VCaP (cell line): ENCODE measurements at regions not wholly inside any gene's neighbourhood (a gene's known extent, or its start where the extent isn't known, plus 50 kb on each side); places are given as distances from the start of the nearest gene placed in this dataset.
A peak's percentile ranks its signal among the peaks of the same experiment; 100 is the strongest.

Experiments
- H3K27ac ChIP-seq: fragments of 450-650 bp; 2 replicates; pipeline ENCODE4 v1.5.1; 2017
- TF ChIP-seq, protein P1 (sequence below): fragments of 450-650 bp; conservative IDR thresholded peaks from 2 replicates; pipeline ENCODE4 v1.5.1; 2017; ENCODE audit warnings: mild to moderate bottlenecking, moderate library complexity

DNA sequence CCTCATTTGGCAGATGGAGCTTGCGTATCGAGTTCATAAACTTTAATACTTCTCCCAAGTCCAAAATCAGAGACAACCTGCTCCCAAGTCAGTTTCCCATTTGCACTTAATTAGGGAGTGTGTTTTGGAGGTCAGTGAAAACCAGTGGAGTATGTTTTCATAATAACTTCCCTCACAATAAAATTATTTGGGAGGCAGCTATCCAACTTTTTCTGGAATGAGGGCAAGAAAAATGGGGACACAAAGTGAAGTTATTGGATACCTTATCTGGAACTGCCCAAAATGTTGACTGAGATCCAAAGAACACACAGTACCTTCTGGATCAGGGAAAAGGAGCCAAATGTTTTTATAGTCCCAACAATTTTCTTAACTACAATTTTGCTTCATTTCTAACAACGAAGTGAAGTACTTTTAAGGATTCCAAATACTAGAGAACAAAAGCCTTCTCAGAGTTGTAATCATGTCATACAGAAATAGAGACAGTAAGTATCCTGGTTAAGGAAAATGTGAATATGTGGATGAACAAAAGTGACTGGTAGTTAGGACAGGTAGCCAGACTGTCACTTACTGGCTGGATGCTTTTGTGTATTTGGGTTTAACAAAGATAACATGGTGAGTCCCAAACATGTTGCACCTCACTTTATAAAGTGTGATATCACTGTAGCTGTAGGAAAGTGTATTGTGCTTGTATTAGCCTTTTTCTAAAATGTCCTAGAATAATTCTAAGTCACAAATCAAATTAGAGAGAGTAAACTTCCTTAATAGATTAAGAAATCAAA is 325.0 kb downstream of the HLX start:
- TF ChIP-seq, protein P1, sequence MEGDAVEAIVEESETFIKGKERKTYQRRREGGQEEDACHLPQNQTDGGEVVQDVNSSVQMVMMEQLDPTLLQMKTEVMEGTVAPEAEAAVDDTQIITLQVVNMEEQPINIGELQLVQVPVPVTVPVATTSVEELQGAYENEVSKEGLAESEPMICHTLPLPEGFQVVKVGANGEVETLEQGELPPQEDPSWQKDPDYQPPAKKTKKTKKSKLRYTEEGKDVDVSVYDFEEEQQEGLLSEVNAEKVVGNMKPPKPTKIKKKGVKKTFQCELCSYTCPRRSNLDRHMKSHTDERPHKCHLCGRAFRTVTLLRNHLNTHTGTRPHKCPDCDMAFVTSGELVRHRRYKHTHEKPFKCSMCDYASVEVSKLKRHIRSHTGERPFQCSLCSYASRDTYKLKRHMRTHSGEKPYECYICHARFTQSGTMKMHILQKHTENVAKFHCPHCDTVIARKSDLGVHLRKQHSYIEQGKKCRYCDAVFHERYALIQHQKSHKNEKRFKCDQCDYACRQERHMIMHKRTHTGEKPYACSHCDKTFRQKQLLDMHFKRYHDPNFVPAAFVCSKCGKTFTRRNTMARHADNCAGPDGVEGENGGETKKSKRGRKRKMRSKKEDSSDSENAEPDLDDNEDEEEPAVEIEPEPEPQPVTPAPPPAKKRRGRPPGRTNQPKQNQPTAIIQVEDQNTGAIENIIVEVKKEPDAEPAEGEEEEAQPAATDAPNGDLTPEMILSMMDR, result no peak
- peak overlapping the region; percentile 71 for H3K27ac ChIP-seq

DNA sequence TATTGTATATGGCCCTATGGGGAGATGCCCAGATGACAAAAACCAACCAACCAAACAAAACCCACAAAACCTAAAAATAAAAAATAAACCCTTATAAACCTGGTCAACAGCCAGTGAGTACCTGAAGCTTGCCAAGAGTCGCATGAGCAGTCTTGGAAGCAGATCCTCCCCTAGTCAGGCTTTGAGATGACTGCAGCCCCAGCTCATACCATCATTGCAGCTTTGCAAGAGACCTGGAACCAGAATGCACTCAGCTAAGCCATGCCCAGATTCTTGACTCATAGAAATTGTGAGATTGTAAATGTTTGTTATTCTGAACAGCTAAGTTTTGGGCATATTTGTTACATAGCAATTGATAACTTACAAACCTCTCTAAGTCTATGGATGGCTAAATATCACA is 326.8 kb downstream of the HLX start:
- no peak overlapping the region for H3K27ac ChIP-seq
- TF ChIP-seq, protein P1, result no peak

DNA sequence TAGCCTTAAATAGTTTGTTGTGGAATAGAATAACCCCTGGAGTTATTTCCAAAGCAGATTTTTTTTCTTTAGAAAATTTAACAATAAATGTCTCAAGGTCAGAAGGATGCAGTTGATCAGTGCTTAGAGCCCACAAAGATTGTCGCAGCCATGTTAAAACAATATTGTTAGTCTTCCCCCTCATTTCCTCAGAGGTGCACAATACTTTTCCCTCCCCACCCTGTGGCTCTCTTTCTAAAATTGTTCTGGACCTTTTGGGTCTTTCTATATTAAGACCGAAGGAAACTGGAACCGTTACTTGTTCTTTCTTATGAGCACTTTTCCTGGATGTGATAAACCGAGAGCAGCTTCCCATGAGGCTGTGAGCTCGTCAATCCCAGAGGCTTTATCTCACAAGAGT is 333.7 kb downstream of the HLX start:
- H3K27ac ChIP-seq, result no peak overlapping the region
- TF ChIP-seq, protein P1, result no peak

DNA sequence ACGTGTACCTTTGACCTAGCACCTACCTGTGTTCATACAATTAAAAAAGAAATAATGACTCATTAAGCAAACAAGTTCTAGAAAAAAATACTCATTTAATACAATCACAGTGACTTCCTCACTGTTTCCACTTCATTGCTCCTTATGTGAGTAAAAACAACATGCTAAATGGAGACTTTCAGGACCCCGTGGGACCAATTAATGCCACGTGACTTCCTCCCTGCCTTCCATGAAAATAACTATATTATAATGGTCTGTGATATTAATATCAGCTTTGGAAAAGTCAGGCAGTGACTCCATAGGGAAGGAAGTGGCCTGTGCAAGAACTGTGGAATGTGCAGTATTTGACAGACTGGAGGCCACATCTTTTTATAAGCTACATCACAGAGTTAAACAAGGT is 337.8 kb downstream of the HLX start:
- H3K27ac ChIP-seq, result no peak overlapping the region
- TF ChIP-seq, protein P1, result no peak

DNA sequence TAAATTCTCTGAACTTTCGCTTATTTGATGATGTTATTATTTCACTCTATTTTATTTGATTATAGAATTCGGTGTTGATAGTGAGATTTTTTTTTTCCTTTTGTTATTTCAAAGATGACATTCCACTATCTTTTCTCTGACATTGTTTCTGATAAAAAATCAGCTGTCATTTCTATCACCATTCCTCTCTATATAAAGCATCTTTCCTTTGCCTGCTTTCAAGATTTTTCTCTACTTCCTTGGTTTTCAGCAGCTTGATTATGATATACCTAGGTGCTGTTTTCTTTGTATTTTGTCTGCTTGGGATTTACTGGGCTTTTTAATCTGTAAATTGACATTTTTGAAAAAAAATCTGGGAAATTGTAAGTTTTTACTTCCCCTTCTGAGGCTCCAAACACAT is 344.0 kb downstream of the HLX start:
- TF ChIP-seq, protein P1, result no peak
- no peak overlapping the region for H3K27ac ChIP-seq

DNA sequence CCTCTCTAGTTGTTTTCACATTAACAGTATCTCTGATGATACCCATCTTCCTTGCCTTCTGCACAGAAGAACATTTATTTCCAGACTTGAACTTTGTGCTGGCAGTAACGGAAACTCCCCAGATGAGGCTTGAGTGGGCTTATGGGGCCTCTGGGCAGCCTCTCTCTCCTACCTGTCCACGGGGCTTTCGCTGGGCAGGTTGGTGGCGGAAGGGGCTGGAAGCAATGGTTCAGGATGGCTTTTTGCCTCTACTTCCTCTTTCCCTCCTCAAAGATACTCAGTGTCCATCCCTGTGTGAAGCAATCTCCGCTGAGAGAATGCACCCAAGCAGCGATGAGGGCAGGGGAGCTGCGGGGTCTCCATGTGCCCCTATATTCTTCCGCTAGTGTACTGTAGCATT is 348.2 kb downstream of the HLX start:
- TF ChIP-seq, protein P1, result no peak
- H3K27ac ChIP-seq, result peak overlapping the region; percentile 50; the same call in 1 of the 2 replicates

DNA sequence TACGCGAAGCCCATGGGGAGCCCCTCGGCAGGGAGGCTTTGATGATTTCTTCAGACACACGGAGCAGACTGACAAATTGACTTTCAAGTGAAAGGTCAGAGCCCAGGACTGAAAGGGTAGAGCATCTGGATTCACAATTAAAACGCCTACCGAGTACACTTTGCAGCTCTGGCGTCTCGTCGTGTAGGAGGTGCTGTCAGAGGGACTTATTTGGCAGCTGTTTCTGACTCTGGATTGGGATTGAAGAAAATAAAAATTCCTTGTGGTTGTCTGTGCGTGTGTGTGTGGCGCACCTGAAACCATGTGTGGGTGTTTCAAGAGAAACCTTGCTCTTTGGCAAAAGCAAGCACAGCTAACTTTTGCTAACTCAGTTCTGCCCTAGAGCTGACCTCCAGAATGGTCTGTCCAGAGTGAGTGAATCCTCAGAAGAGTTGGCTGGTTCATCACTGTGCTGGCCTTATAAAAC is 348.7 kb downstream of the HLX start:
- H3K27ac ChIP-seq, result peak overlapping the region; percentile 50
- TF ChIP-seq, protein P1, result no peak
